MCF 10A (cell line): ENCODE measurements at regions not wholly inside any gene's neighbourhood (a gene's known extent, or its start where the extent isn't known, plus 50 kb on each side); places are given as distances from the start of the nearest gene placed in this dataset.

Experiments used
- BruUV-seq: library from RNA; stranded (reverse); fragments of 400-500 nt; replicated peaks from 2 replicates; lab custom pipeline; 2021; lab: Mats Ljungman, UMichigan
- CTCF ChIA-PET: fragments of 300-600 bp; sonication (Branson Sonifier 250); formaldehyde crosslinking; extraction: SDS; loops from one replicate; lab custom pipeline; 2021; ENCODE audit warnings: antibody characterized with exemption, inconsistent platforms; lab: Yijun Ruan, JAX
- POLR2A ChIA-PET: fragments of 300-600, 350-650 bp; sonication (Branson Sonifier 250); formaldehyde crosslinking; extraction: SDS; loops from one replicate; lab custom pipeline; 2020; ENCODE audit warnings: antibody characterized with exemption, inconsistent platforms; lab: Yijun Ruan, JAX
- DNase-seq: peaks from one replicate; pipeline ENCODE4 v3.0.0-alpha.2; 2018; ENCODE audit not compliant: unreplicated experiment
- H3K27ac Mint-ChIP-seq: one replicate; pipeline ENCODE4 v1.8.0; 2022; ENCODE audit warnings: mild to moderate bottlenecking, low read depth, mixed read lengths; ENCODE audit not compliant: unreplicated experiment
- H3K27me3 Mint-ChIP-seq: one replicate; pipeline ENCODE4 v1.8.0; 2022; ENCODE audit warnings: mixed read lengths; ENCODE audit not compliant: insufficient read depth, unreplicated experiment
- H3K36me3 Mint-ChIP-seq: one replicate; pipeline ENCODE4 v1.8.0; 2022; ENCODE audit warnings: mild to moderate bottlenecking, moderate library complexity, mixed read lengths; ENCODE audit not compliant: insufficient read depth, unreplicated experiment
- H3K4me1 Mint-ChIP-seq: one replicate; pipeline ENCODE4 v1.8.0; 2022; ENCODE audit warnings: mixed read lengths; ENCODE audit not compliant: insufficient read depth, unreplicated experiment
- H3K4me3 Mint-ChIP-seq: one replicate; pipeline ENCODE4 v1.8.0; 2022; ENCODE audit warnings: mild to moderate bottlenecking, moderate library complexity, mixed read lengths; ENCODE audit not compliant: unreplicated experiment
- H3K9me3 Mint-ChIP-seq: one replicate; pipeline ENCODE4 v1.8.0; 2022; ENCODE audit warnings: mixed read lengths; ENCODE audit not compliant: unreplicated experiment
- CTCF ChIP-seq: fragments of 200-600 bp; IDR thresholded peaks from one replicate; pipeline ENCODE4 v1.8.0; 2022; ENCODE audit warnings: antibody characterized with exemption, mild to moderate bottlenecking; ENCODE audit not compliant: unreplicated experiment
- intact Hi-C: fragments of 100-400 bp; cut with micrococcal nuclease; formaldehyde crosslinking; loops from 2 replicates; pipeline ENCODE4 v1.14.1; 2022

GRCh38 chr13:38415233-38415632 lies 65.6 kb downstream of the UFM1 start:
- no peak for TF ChIP-seq CTCF
- no peaks in the 10 kb centered on the region for H3K9me3 Mint-ChIP-seq
- H3K4me1 Mint-ChIP-seq = no peaks in the 10 kb centered on the region
- no peaks in the 10 kb centered on the region for H3K36me3 Mint-ChIP-seq
- BruUV-seq = no TSS peak
- ChIA-PET POLR2A (no interaction called here), CTCF (interaction anchor here (0.8 kb wide), 1 partner anchor 13 kb away, joined by 3 read pairs; no protein-coding TSS in a partner anchor)
- H3K27ac Mint-ChIP-seq = no peak overlapping the region
- H3K4me3 Mint-ChIP-seq = no peak overlapping the region
- DNase-seq = no peak
- no peaks in the 10 kb centered on the region for H3K27me3 Mint-ChIP-seq
- intact Hi-C loops = loop anchor here (5.0 to 10.0 kb wide), 3 partner anchors 68 to 770 kb away; partner anchors contain the start of gene UFM1

GRCh38 chr13:38417241-38417640 lies 67.6 kb downstream of the UFM1 start:
- H3K36me3 Mint-ChIP-seq = no peaks in the 10 kb centered on the region
- H3K27ac Mint-ChIP-seq = no peak overlapping the region
- no peaks in the 10 kb centered on the region for H3K27me3 Mint-ChIP-seq
- intact Hi-C loops = loop anchor here (5.0 to 10.0 kb wide), 3 partner anchors 70 to 772 kb away; partner anchors contain the start of gene UFM1
- ChIA-PET POLR2A (no interaction called here), CTCF (no interaction called here)
- no TSS peak for BruUV-seq
- H3K4me3 Mint-ChIP-seq = no peak overlapping the region
- no peaks in the 10 kb centered on the region for H3K4me1 Mint-ChIP-seq
- DNase-seq = no peak
- no peak for TF ChIP-seq CTCF
- H3K9me3 Mint-ChIP-seq = no peaks in the 10 kb centered on the region

GRCh38 chr13:38417727-38418126 lies 68.1 kb downstream of the UFM1 start:
- Mint-ChIP-seq H3K9me3 (no peaks in the 10 kb centered on the region), H3K4me3 (no peak overlapping the region), H3K36me3 (no peaks in the 10 kb centered on the region), H3K27ac (no peak overlapping the region), H3K4me1 (no peaks in the 10 kb centered on the region), H3K27me3 (no peaks in the 10 kb centered on the region)
- intact Hi-C loops = loop anchor here (5.0 to 10.0 kb wide), 3 partner anchors 70 to 773 kb away; partner anchors contain the start of gene UFM1
- TF ChIP-seq CTCF = peak; percentile 32
- ChIA-PET POLR2A (interaction anchor here (0.6 kb wide), 1 partner anchor 259 kb away, joined by 3 read pairs; no protein-coding TSS in a partner anchor), CTCF (interaction anchor here (0.6 kb wide), 1 partner anchor 60 kb away, joined by 4 read pairs; no protein-coding TSS in a partner anchor)
- BruUV-seq = no TSS peak
- DNase-seq = peak; percentile 53

- intact Hi-C loops = loop anchor here (5.0 to 10.0 kb wide), 3 partner anchors 71 to 773 kb away; partner anchors contain the start of gene UFM1
- Mint-ChIP-seq H3K36me3 (no peaks in the 10 kb centered on the region), H3K27ac (no peak overlapping the region), H3K9me3 (no peaks in the 10 kb centered on the region), H3K27me3 (no peaks in the 10 kb centered on the region), H3K4me1 (no peaks in the 10 kb centered on the region), H3K4me3 (no peak overlapping the region)
- TF ChIP-seq CTCF = no peak
- DNase-seq = peak; percentile 17
- POLR2A ChIA-PET = interaction anchor here (0.6 to 1.2 kb wide), 2 partner anchors 64 to 260 kb away, joined by 3 read pairs; no protein-coding TSS in a partner anchor
- CTCF ChIA-PET = interaction anchor here (0.6 kb wide), 1 partner anchor 60 kb away, joined by 4 read pairs; no protein-coding TSS in a partner anchor
- no TSS peak for BruUV-seq
These were observed 68.6 kb downstream of the UFM1 start for GRCh38 chr13:38418286-38418685.
